HEK293 (cell line): ENCODE measurements at regions not wholly inside any gene's neighbourhood (a gene's known extent, or its start where the extent isn't known, plus 50 kb on each side); places are given as distances from the start of the nearest gene placed in this dataset.

ENCODE experiments used
- CTCF ChIA-PET: fragments of 350-600 bp; formaldehyde crosslinking; extraction: SDS; loops from one replicate; lab custom pipeline; 2021; ENCODE audit warnings: antibody characterized with exemption; lab: Yijun Ruan, JAX
- POLR2A ChIA-PET: fragments of 300-600 bp; formaldehyde crosslinking; extraction: SDS; loops from one replicate; lab custom pipeline; 2020; ENCODE audit warnings: antibody characterized with exemption, inconsistent platforms; lab: Yijun Ruan, JAX
- H3K27ac ChIP-seq: fragments of 200-500 bp; sonication (Bioruptor generic); 2 replicates; pipeline ENCODE4 v1.5.1; 2014; ENCODE audit warnings: low read depth, low read length, control low read depth, inconsistent platforms; ENCODE audit errors: extremely low read depth
- H3K36me3 ChIP-seq, 2 experiments: fragments of 200-500 bp in 1 of 2; sonication (Bioruptor generic) in 1 of 2; 1 replicate in 1 of 2; 2 replicates in 1 of 2; pipeline ENCODE4 v1.5.1; 2014 to 2017; ENCODE audit warnings: inconsistent platforms in 2 of 2, low read length in 2 of 2; ENCODE audit not compliant: control insufficient read depth in 2 of 2, insufficient read depth in 1 of 2
- H3K4me1 ChIP-seq: fragments of 200-500 bp; sonication (Bioruptor generic); 2 replicates; pipeline ENCODE4 v1.5.1; 2014; ENCODE audit warnings: mild to moderate bottlenecking, low read length, inconsistent platforms; ENCODE audit not compliant: control insufficient read depth, insufficient read depth
- H3K4me3 ChIP-seq: 2 replicates; pipeline ENCODE4 v1.5.1; 2011; ENCODE audit warnings: low read depth, mild to moderate bottlenecking, control low read depth, low read length, moderate library complexity
- H3K9me3 ChIP-seq: fragments of 200-500 bp; sonication (Bioruptor generic); 2 replicates; pipeline ENCODE4 v1.5.1; 2014; ENCODE audit warnings: low read depth, low read length, inconsistent platforms; ENCODE audit not compliant: control insufficient read depth, insufficient read depth
- BCL11A ChIP-seq: fragments of 450-650 bp; formaldehyde crosslinking; IDR thresholded peaks from 2 replicates; pipeline ENCODE4 v1.5.1; 2016; ENCODE audit warnings: low read depth, missing biosample characterization, missing genetic modification characterization
- ELK4 ChIP-seq: IDR thresholded peaks from 2 replicates; pipeline ENCODE4 v1.6.1; 2011; ENCODE audit warnings: mild to moderate bottlenecking, low read depth, low read length, borderline replicate concordance
- HIC1 ChIP-seq: fragments of 450-650 bp; formaldehyde crosslinking; IDR thresholded peaks from 2 replicates; pipeline ENCODE4 v1.5.1; 2016; ENCODE audit warnings: missing biosample characterization, missing genetic modification characterization
- KLF10 ChIP-seq: fragments of 450-650 bp; IDR thresholded peaks from 2 replicates; pipeline ENCODE4 v1.5.1; 2018; ENCODE audit warnings: missing biosample characterization, mild to moderate bottlenecking, missing genetic modification characterization
- KLF9 ChIP-seq: fragments of 450-650 bp; formaldehyde crosslinking; IDR thresholded peaks from 2 replicates; pipeline ENCODE4 v1.5.1; 2016; ENCODE audit warnings: missing biosample characterization, missing genetic modification characterization, low read depth
- MEIS1 ChIP-seq: sonication (generic); formaldehyde crosslinking; IDR thresholded peaks from 2 replicates; pipeline ENCODE4 v1.8.1; 2022; ENCODE audit warnings: missing genetic modification reagents, mild to moderate bottlenecking, borderline replicate concordance
- PRDM10 ChIP-seq: fragments of 450-650 bp; formaldehyde crosslinking; IDR thresholded peaks from 2 replicates; pipeline ENCODE4 v1.5.1; 2016; ENCODE audit warnings: missing biosample characterization, missing genetic modification characterization
- SP2 ChIP-seq: fragments of 450-650 bp; formaldehyde crosslinking; IDR thresholded peaks from 2 replicates; pipeline ENCODE4 v1.5.1; 2016; ENCODE audit warnings: missing biosample characterization, missing genetic modification characterization
- ZBTB17 ChIP-seq: fragments of 450-650 bp; formaldehyde crosslinking; IDR thresholded peaks from 2 replicates; pipeline ENCODE4 v1.5.1; 2016; ENCODE audit warnings: missing biosample characterization, missing genetic modification characterization
- ZBTB20 ChIP-seq: fragments of 450-650 bp; formaldehyde crosslinking; IDR thresholded peaks from 2 replicates; pipeline ENCODE4 v1.5.1; 2016; ENCODE audit warnings: missing biosample characterization, missing genetic modification characterization
- ZNF10 ChIP-seq: fragments of 450-650 bp; formaldehyde crosslinking; IDR thresholded peaks from 2 replicates; pipeline ENCODE4 v1.5.1; 2017; ENCODE audit warnings: missing biosample characterization, missing genetic modification characterization
- ZNF132 ChIP-seq: fragments of 450-650 bp; formaldehyde crosslinking; IDR thresholded peaks from 2 replicates; pipeline ENCODE4 v1.5.1; 2017; ENCODE audit warnings: missing biosample characterization, missing genetic modification characterization, borderline replicate concordance
- ZNF214 ChIP-seq: fragments of 450-650 bp; formaldehyde crosslinking; IDR thresholded peaks from 2 replicates; pipeline ENCODE4 v1.5.1; 2017; ENCODE audit warnings: missing biosample characterization, mild to moderate bottlenecking, missing genetic modification characterization, borderline replicate concordance
- ZNF362 ChIP-seq: fragments of 450-650 bp; formaldehyde crosslinking; IDR thresholded peaks from 2 replicates; pipeline ENCODE4 v1.5.1; 2016; ENCODE audit warnings: missing biosample characterization, missing genetic modification characterization
- ZNF398 ChIP-seq: fragments of 450-650 bp; formaldehyde crosslinking; IDR thresholded peaks from 2 replicates; pipeline ENCODE4 v1.5.1; 2017; ENCODE audit warnings: missing biosample characterization, missing genetic modification characterization
- ZNF560 ChIP-seq: fragments of 450-650 bp; formaldehyde crosslinking; IDR thresholded peaks from 2 replicates; pipeline ENCODE4 v1.5.1; 2017; ENCODE audit warnings: missing biosample characterization, missing genetic modification characterization, borderline replicate concordance
- ZNF629 ChIP-seq: fragments of 450-650 bp; formaldehyde crosslinking; IDR thresholded peaks from 2 replicates; pipeline ENCODE4 v1.5.1; 2017; ENCODE audit warnings: missing biosample characterization, missing genetic modification characterization
- ZNF645 ChIP-seq: fragments of 450-650 bp; formaldehyde crosslinking; IDR thresholded peaks from 2 replicates; pipeline ENCODE4; 2016; ENCODE audit warnings: missing biosample characterization, missing genetic modification characterization
- ZNF670 ChIP-seq: fragments of 450-650 bp; formaldehyde crosslinking; IDR thresholded peaks from 2 replicates; pipeline ENCODE4 v1.5.1; 2016; ENCODE audit warnings: missing biosample characterization, missing genetic modification characterization, low read depth
- ZNF777 ChIP-seq: fragments of 450-650 bp; formaldehyde crosslinking; IDR thresholded peaks from 2 replicates; pipeline ENCODE4 v1.5.1; 2017; ENCODE audit warnings: missing biosample characterization, missing genetic modification characterization, borderline replicate concordance
- ZNF830 ChIP-seq: fragments of 450-650 bp; IDR thresholded peaks from 2 replicates; pipeline ENCODE4 v1.5.0; 2018; ENCODE audit warnings: missing biosample characterization, missing genetic modification characterization, low read depth, mild to moderate bottlenecking, moderate library complexity
- ZSCAN23 ChIP-seq: fragments of 450-650 bp; formaldehyde crosslinking; IDR thresholded peaks from 2 replicates; pipeline ENCODE4 v1.5.1; 2016; ENCODE audit warnings: missing biosample characterization, missing genetic modification characterization
- ZSCAN4 ChIP-seq: fragments of 450-650 bp; formaldehyde crosslinking; IDR thresholded peaks from 2 replicates; pipeline ENCODE4 v1.5.1; 2017; ENCODE audit warnings: missing biosample characterization, missing genetic modification characterization

- TF ChIP-seq HIC1 (no peak), ZNF645 (tag by site-specific recombination) (no peak), ZNF830 (no peak), MEIS1 (CRISPR knock-in tag) (no peak), ZBTB20 (tag by site-specific recombination) (no peak), KLF9 (no peak), ZNF132 (tag by site-specific recombination) (no peak)
Measured at GRCh38 chr5:58076483-58077257, 383.2 kb downstream of the PLK2 start (continued).

- no peak for TF ChIP-seq ZNF670
- no peak for TF ChIP-seq ZNF777
- TF ChIP-seq ELK4 = no peak
- TF ChIP-seq ZNF398 (tag by site-specific recombination) = no peak
- no peak for TF ChIP-seq ZNF214
- TF ChIP-seq ZSCAN4 (tag by site-specific recombination) = no peak
- no peak for TF ChIP-seq PRDM10
- TF ChIP-seq ZNF629 (tag by site-specific recombination) = no peak
- no peak for TF ChIP-seq ZNF10
- TF ChIP-seq BCL11A = no peak
- no peak for TF ChIP-seq ZNF362 (tag by site-specific recombination)
- TF ChIP-seq SP2 = no peak
- TF ChIP-seq ZBTB17 (tag by site-specific recombination) = no peak
- TF ChIP-seq ZSCAN23 (tag by site-specific recombination) = no peak
- no peak for TF ChIP-seq KLF10 (tag by site-specific recombination)
- TF ChIP-seq ZNF560 = no peak
- H3K27ac ChIP-seq = no peak overlapping the region
- ChIA-PET CTCF (interaction anchor here (2.2 kb wide), 1 partner anchor 385 kb away, joined by 5 read pairs; no protein-coding TSS in a partner anchor), POLR2A (no interaction called here)
- peaks cover 17% of the 10 kb centered on the region for H3K4me1 ChIP-seq
- no peak overlapping the region for H3K4me3 ChIP-seq
- H3K9me3 ChIP-seq = no peaks in the 10 kb centered on the region
- no peaks in the 10 kb centered on the region for H3K36me3 ChIP-seq
Measured at GRCh38 chr5:58075907-58076306, 384.0 kb downstream of the PLK2 start.
